ENCODE measurements at regions not wholly inside any gene's neighbourhood (a gene's known extent, or its start where the extent isn't known, plus 50 kb on each side); places are given as distances from the start of the nearest gene placed in this dataset.

GRCh38 chr5:173782671-173783101, 105.5 kb upstream of the CPEB4 start:
- Histone ChIP-seq H3K27me3 (ENCODE audit: control insufficient read depth in 2 of 2, insufficient read depth in 2 of 2, low read length in 2 of 2) (no peaks in the 10 kb centered on the region), H3K79me2 (ENCODE audit: control insufficient read depth, insufficient read depth, low read length) (no peaks in the 10 kb centered on the region), H3K9me1 (ENCODE audit: control insufficient read depth, insufficient read depth, low read length) (peaks cover 2% of the 10 kb centered on the region), H3K4me1 (replicated peaks in 1 of 2; ENCODE audit: control insufficient read depth in 2 of 2, insufficient read depth in 2 of 2, low read length in 2 of 2) (peaks cover 25 to 62% of the 10 kb centered on the region in 2 experiments), H3K9ac (ENCODE audit: insufficient read depth in 1 of 2, low read depth in 2 of 2, low read length in 2 of 2) (peak overlapping the region in 1 of 2 experiments; percentile 58; a peak in 2 of 4 replicates), H3K27ac (ENCODE audit: extremely low read depth, low read depth, low read length) (peak overlapping the region; percentile 92), H2AFZ (ENCODE audit: low read depth, low read length) (peak overlapping the region; percentile 63), H3K9me3 (replicated peaks; ENCODE audit: control insufficient read depth, insufficient read depth, low read depth, low read length) (no peaks in the 10 kb centered on the region), H3K4me3 (no peak overlapping the region), H3K36me3 (ENCODE audit: control insufficient read depth, insufficient read depth, low read length) (no peaks in the 10 kb centered on the region), H4K20me1 (replicated peaks; ENCODE audit: control insufficient read depth, insufficient read depth, low read length) (no peaks in the 10 kb centered on the region), H3K4me2 (ENCODE audit: insufficient read depth, low read length) (peak overlapping the region; percentile 75)
- peak; percentile 43 to 82 (median 54) for DNase-seq (ENCODE audit: extremely low read depth in 1 of 4, low spot score in 3 of 4)
- ATAC-seq: peak; percentile 70
- in situ Hi-C loops (cut with MboI) (loop anchor here (10.0 kb wide), 1 partner anchor 102 kb away; the partner anchor contains the start of gene CPEB4), intact Hi-C loops (cut with micrococcal nuclease) (loop anchor here (1.0 kb wide), 1 partner anchor 57 kb away; no protein-coding TSS in a partner anchor)
- ChIA-PET CTCF (ENCODE audit: low intra/inter-chr PET ratio) (no interaction called here), POLR2A (interaction anchor here (0.7 to 1.0 kb wide), 4 partner anchors 9 to 108 kb away, joined by 3 to 5 read pairs (median 4); no protein-coding TSS in a partner anchor)
- BruUV-seq (replicated peaks): no TSS peak
- peak; percentile 91 for FAIRE-seq
- 9% methylated on average over 4 of the region's 4 CpGs for WGBS (ENCODE audit: insufficient coverage, low coverage, missing lambda C conversion rate)
- no peak for TF ChIP-seq JUN (IDR thresholded peaks at IDR 0.05; ENCODE audit: borderline replicate concordance, low read depth, low read length)
- no peak for TF ChIP-seq JUN (CRISPR knock-in tag; IDR thresholded peaks at IDR 0.05; ENCODE audit: borderline replicate concordance)
- TF ChIP-seq DDX20 (tag; IDR thresholded peaks at IDR 0.05; ENCODE audit: low read depth): no peak; the same call in 1 of the 2 replicates
- no peak for TF ChIP-seq NFATC3 (IDR thresholded peaks at IDR 0.05)
- 0 out of 2 replicates have a peak, but pooled peaks have one; percentile 69 for TF ChIP-seq ZNF76 (CRISPR knock-in tag; IDR thresholded peaks at IDR 0.05; ENCODE audit: borderline replicate concordance)
- TF ChIP-seq ZNF197 (CRISPR knock-in tag; IDR thresholded peaks at IDR 0.05; ENCODE audit: low read depth): no peak; the same call in 1 of the 2 replicates
- TF ChIP-seq ADNP (tag; IDR thresholded peaks at IDR 0.05): peak; percentile 24; the same call in 1 of the 2 replicates
- peak; percentile 98 to 99 for TF ChIP-seq KDM1A (IDR thresholded peaks at IDR 0.05)
- no peak for TF ChIP-seq FOS (IDR thresholded peaks at IDR 0.05; ENCODE audit: extremely low read depth, insufficient read length)
- 0 out of 2 replicates have a peak, but pooled peaks have one; percentile 30 for TF ChIP-seq TEAD2 (tag; IDR thresholded peaks at IDR 0.05)
- TF ChIP-seq TAL1 (IDR thresholded peaks at IDR 0.05): peak; percentile 89
- peak; percentile 89 for TF ChIP-seq NCOR1 (IDR thresholded peaks at IDR 0.05)
- no peak for TF ChIP-seq SP1 (CRISPR knock-in tag; IDR thresholded peaks at IDR 0.05)
- TF ChIP-seq SPI1 (IDR thresholded peaks at IDR 0.05; ENCODE audit: borderline replicate concordance, low read depth, low read length): no peak
- peak; percentile 80 to 82 for TF ChIP-seq NRF1 (conservative IDR thresholded peaks at IDR 0.05 in 1 of 2, IDR thresholded peaks at IDR 0.05 in 1 of 2)
- no peak for TF ChIP-seq LARP7 (IDR thresholded peaks at IDR 0.05)
- no peak for TF ChIP-seq POLR3G (IDR thresholded peaks at IDR 0.05; ENCODE audit: extremely low read depth, insufficient read length, insufficient replicate concordance)
- 0 out of 2 replicates have a peak, but pooled peaks have one; percentile 28 for TF ChIP-seq MBD2 (IDR thresholded peaks at IDR 0.05; ENCODE audit: borderline replicate concordance, low read depth)
- TF ChIP-seq ARID3A (IDR thresholded peaks at IDR 0.05; ENCODE audit: borderline replicate concordance, low read depth, low read length): peak; percentile 83

All from K562 (cell line).